IMR-90 (cell line): ENCODE measurements at regions not wholly inside any gene's neighbourhood (a gene's known extent, or its start where the extent isn't known, plus 50 kb on each side); places are given as distances from the start of the nearest gene placed in this dataset.

Source experiments
- ELK1 ChIP-seq: fragments of 150-350 bp; IDR thresholded peaks from 2 replicates; pipeline ENCODE4 v1.6.1; 2016; ENCODE audit warnings: low read depth, mild to moderate bottlenecking, low read length, moderate library complexity, borderline replicate concordance
- NFE2L2 ChIP-seq: fragments of 150-350 bp; IDR thresholded peaks from 2 replicates; pipeline ENCODE4 v1.6.1; 2016; ENCODE audit warnings: low read depth, mild to moderate bottlenecking, low read length
- POLR2A ChIP-seq: IDR thresholded peaks from 2 replicates; pipeline ENCODE4 v1.6.1; 2012; ENCODE audit warnings: mild to moderate bottlenecking, low read depth, low read length
- RAD21 ChIP-seq: IDR thresholded peaks from 2 replicates; pipeline ENCODE4 v1.6.1; 2012; ENCODE audit warnings: low read length, improper control_type of control experiment
- RCOR1 ChIP-seq: IDR thresholded peaks from 2 replicates; pipeline ENCODE4 v1.6.1; 2012; ENCODE audit warnings: mild to moderate bottlenecking, low read length, improper control_type of control experiment; ENCODE audit not compliant: insufficient replicate concordance
- RFX5 ChIP-seq: IDR thresholded peaks from 2 replicates; pipeline ENCODE4 v1.8.0; 2012; ENCODE audit warnings: low read depth, mild to moderate bottlenecking, low read length, moderate library complexity
- SMC3 ChIP-seq: fragments of 150-350 bp; IDR thresholded peaks from 2 replicates; pipeline ENCODE4 v1.6.1; 2016; ENCODE audit warnings: low read depth, mild to moderate bottlenecking, antibody characterized with exemption, low read length, moderate library complexity
- USF2 ChIP-seq: fragments of 150-350 bp; IDR thresholded peaks from 2 replicates; pipeline ENCODE4 v1.6.1; 2017; ENCODE audit warnings: mild to moderate bottlenecking, antibody characterized with exemption, low read length, low read depth
- TF ChIP-seq, protein P1 (sequence below): conservative IDR thresholded peaks from 2 replicates; pipeline ENCODE4 v1.5.1; 2012; ENCODE audit warnings: mild to moderate bottlenecking, low read depth, low read length, improper control_type of control experiment

DNA sequence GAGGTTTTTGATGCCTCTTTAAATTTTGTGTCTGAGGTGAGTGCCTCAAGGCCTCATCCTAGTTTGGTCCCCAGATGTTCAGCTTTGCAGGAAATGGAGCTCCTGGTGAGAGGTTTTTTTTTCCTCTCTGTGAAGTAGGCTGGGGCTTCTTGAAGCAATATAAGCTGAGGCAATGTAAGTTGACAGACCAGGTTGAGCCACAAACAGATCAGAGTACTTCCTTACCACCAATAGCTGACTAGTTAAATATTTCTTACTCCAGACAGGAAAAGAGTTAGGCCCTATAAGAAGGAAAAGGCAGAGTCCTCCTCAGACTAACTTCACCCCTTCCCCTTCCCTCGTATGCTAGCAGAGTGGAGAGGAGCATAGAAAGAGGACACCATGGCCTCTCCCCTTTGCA is 341.0 kb downstream of the LMO4 start:
- TF ChIP-seq, protein P1, sequence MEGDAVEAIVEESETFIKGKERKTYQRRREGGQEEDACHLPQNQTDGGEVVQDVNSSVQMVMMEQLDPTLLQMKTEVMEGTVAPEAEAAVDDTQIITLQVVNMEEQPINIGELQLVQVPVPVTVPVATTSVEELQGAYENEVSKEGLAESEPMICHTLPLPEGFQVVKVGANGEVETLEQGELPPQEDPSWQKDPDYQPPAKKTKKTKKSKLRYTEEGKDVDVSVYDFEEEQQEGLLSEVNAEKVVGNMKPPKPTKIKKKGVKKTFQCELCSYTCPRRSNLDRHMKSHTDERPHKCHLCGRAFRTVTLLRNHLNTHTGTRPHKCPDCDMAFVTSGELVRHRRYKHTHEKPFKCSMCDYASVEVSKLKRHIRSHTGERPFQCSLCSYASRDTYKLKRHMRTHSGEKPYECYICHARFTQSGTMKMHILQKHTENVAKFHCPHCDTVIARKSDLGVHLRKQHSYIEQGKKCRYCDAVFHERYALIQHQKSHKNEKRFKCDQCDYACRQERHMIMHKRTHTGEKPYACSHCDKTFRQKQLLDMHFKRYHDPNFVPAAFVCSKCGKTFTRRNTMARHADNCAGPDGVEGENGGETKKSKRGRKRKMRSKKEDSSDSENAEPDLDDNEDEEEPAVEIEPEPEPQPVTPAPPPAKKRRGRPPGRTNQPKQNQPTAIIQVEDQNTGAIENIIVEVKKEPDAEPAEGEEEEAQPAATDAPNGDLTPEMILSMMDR: no peak
- TF ChIP-seq POLR2A: no peak
- TF ChIP-seq NFE2L2: no peak
- TF ChIP-seq SMC3: no peak
- TF ChIP-seq RFX5: no peak
- TF ChIP-seq USF2: no peak
- no peak for TF ChIP-seq RAD21
- TF ChIP-seq RCOR1: no peak
- TF ChIP-seq ELK1: no peak
